MCF 10A (cell line): ENCODE measurements at regions not wholly inside any gene's neighbourhood (a gene's known extent, or its start where the extent isn't known, plus 50 kb on each side); places are given as distances from the start of the nearest gene placed in this dataset.
"Not testable (repeated sequence)": the region's sequence is repeated elsewhere in the genome, so short reads cannot be mapped to it uniquely, and the experiment has no call there.

Experiments used
- BruUV-seq: library from RNA; stranded (reverse); fragments of 400-500 nt; replicated peaks from 2 replicates; lab custom pipeline; 2021; lab: Mats Ljungman, UMichigan
- CTCF ChIA-PET: fragments of 300-600 bp; sonication (Branson Sonifier 250); formaldehyde crosslinking; extraction: SDS; loops from one replicate; lab custom pipeline; 2021; ENCODE audit warnings: antibody characterized with exemption, inconsistent platforms; lab: Yijun Ruan, JAX
- POLR2A ChIA-PET: fragments of 300-600, 350-650 bp; sonication (Branson Sonifier 250); formaldehyde crosslinking; extraction: SDS; loops from one replicate; lab custom pipeline; 2020; ENCODE audit warnings: antibody characterized with exemption, inconsistent platforms; lab: Yijun Ruan, JAX
- DNase-seq: peaks from one replicate; pipeline ENCODE4 v3.0.0-alpha.2; 2018; ENCODE audit not compliant: unreplicated experiment
- H3K27ac Mint-ChIP-seq: one replicate; pipeline ENCODE4 v1.8.0; 2022; ENCODE audit warnings: mild to moderate bottlenecking, low read depth, mixed read lengths; ENCODE audit not compliant: unreplicated experiment
- H3K27me3 Mint-ChIP-seq: one replicate; pipeline ENCODE4 v1.8.0; 2022; ENCODE audit warnings: mixed read lengths; ENCODE audit not compliant: insufficient read depth, unreplicated experiment
- H3K36me3 Mint-ChIP-seq: one replicate; pipeline ENCODE4 v1.8.0; 2022; ENCODE audit warnings: mild to moderate bottlenecking, moderate library complexity, mixed read lengths; ENCODE audit not compliant: insufficient read depth, unreplicated experiment
- H3K4me1 Mint-ChIP-seq: one replicate; pipeline ENCODE4 v1.8.0; 2022; ENCODE audit warnings: mixed read lengths; ENCODE audit not compliant: insufficient read depth, unreplicated experiment
- H3K4me3 Mint-ChIP-seq: one replicate; pipeline ENCODE4 v1.8.0; 2022; ENCODE audit warnings: mild to moderate bottlenecking, moderate library complexity, mixed read lengths; ENCODE audit not compliant: unreplicated experiment
- H3K9me3 Mint-ChIP-seq: one replicate; pipeline ENCODE4 v1.8.0; 2022; ENCODE audit warnings: mixed read lengths; ENCODE audit not compliant: unreplicated experiment
- CTCF ChIP-seq: fragments of 200-600 bp; IDR thresholded peaks from one replicate; pipeline ENCODE4 v1.8.0; 2022; ENCODE audit warnings: antibody characterized with exemption, mild to moderate bottlenecking; ENCODE audit not compliant: unreplicated experiment
- intact Hi-C: fragments of 100-400 bp; cut with micrococcal nuclease; formaldehyde crosslinking; loops from 2 replicates; pipeline ENCODE4 v1.14.1; 2022

GRCh38 chr12:67045650-67046049 lies 223.5 kb upstream of the CAND1 start:
- H3K27me3 Mint-ChIP-seq = no peaks in the 10 kb centered on the region
- H3K9me3 Mint-ChIP-seq = no peaks in the 10 kb centered on the region
- ChIA-PET POLR2A (no interaction called here), CTCF (interaction anchor here (0.5 to 1.5 kb wide), 2 partner anchors 11 to 357 kb away, joined by 4 read pairs; no protein-coding TSS in a partner anchor)
- H3K27ac Mint-ChIP-seq = no peak overlapping the region
- intact Hi-C loops = no loop called here
- H3K4me1 Mint-ChIP-seq = peaks cover 7% of the 10 kb centered on the region
- BruUV-seq = no TSS peak
- no peak for TF ChIP-seq CTCF
- no peaks in the 10 kb centered on the region for H3K36me3 Mint-ChIP-seq
- DNase-seq = no peak
- H3K4me3 Mint-ChIP-seq = no peak overlapping the region

DNA sequence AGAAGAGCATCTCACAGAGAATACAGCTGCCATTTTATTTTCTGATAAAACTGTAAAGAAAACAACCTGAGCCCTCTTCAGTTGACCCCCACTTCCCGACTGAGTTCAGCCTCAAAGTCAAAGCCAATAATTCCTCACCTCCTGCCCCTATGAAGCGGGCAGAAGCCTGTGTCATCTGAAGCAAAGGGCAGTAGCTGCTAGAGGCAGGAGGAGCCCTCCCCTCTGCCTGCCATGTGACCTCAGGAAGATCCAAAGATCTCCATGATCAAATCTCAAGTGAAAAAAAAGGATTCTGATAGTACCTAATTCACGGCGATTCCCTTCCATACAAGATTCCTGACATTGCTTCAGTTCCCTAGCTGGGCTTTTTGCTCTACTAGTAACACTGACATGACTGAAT lies 223.1 kb upstream of the CAND1 start:
- BruUV-seq = no TSS peak
- H3K4me3 Mint-ChIP-seq = no peak overlapping the region
- CTCF ChIA-PET = interaction anchor here (0.5 to 1.5 kb wide), 3 partner anchors 12 to 357 kb away, joined by 3 to 4 read pairs (median 4); no protein-coding TSS in a partner anchor
- peaks cover 7% of the 10 kb centered on the region for H3K4me1 Mint-ChIP-seq
- intact Hi-C loops = no loop called here
- no peaks in the 10 kb centered on the region for H3K27me3 Mint-ChIP-seq
- no peaks in the 10 kb centered on the region for H3K9me3 Mint-ChIP-seq
- no peak for DNase-seq
- TF ChIP-seq CTCF = no peak
- no peak overlapping the region for H3K27ac Mint-ChIP-seq
- POLR2A ChIA-PET = interaction anchor here (0.9 kb wide), 1 partner anchor 93 kb away, joined by 3 read pairs; no protein-coding TSS in a partner anchor
- H3K36me3 Mint-ChIP-seq = no peaks in the 10 kb centered on the region

DNA sequence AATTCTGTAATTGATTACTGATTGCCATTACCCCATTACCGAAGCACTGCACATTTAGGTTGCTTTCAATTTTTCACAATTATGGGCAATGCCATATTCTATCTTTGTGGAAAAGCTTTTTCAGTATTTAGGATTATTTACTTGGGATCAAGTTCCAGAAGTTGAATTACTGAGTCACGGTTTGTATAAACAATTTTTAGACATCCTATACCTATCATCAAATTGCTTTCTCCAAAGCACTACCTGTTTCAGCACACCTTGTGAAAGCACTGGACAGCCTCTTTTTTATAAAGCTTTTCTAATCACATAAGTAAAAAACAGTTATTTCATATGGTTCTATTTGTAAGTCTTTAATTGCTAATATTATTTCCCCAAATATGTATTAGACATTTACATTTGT lies 221.5 kb upstream of the CAND1 start:
- intact Hi-C loops = no loop called here
- no peaks in the 10 kb centered on the region for H3K27me3 Mint-ChIP-seq
- no peak for TF ChIP-seq CTCF
- no peak overlapping the region for H3K4me3 Mint-ChIP-seq
- DNase-seq = no peak
- H3K36me3 Mint-ChIP-seq = no peaks in the 10 kb centered on the region
- no peaks in the 10 kb centered on the region for H3K9me3 Mint-ChIP-seq
- BruUV-seq = no TSS peak
- H3K4me1 Mint-ChIP-seq = peaks cover 4% of the 10 kb centered on the region
- H3K27ac Mint-ChIP-seq = no peak overlapping the region
- POLR2A ChIA-PET = no interaction called here
- CTCF ChIA-PET = interaction anchor here (0.6 to 1.0 kb wide), 2 partner anchors 13 to 397 kb away, joined by 3 to 4 read pairs; no protein-coding TSS in a partner anchor

- ChIA-PET POLR2A (interaction anchor here (0.7 kb wide), 1 partner anchor 105 kb away, joined by 3 read pairs; no protein-coding TSS in a partner anchor), CTCF (no interaction called here)
- DNase-seq = peak; percentile 64
- no peaks in the 10 kb centered on the region for H3K9me3 Mint-ChIP-seq
- BruUV-seq = no TSS peak
- H3K27ac Mint-ChIP-seq = no peak overlapping the region
- no peaks in the 10 kb centered on the region for H3K36me3 Mint-ChIP-seq
- no peaks in the 10 kb centered on the region for H3K27me3 Mint-ChIP-seq
- no peak for TF ChIP-seq CTCF
- no peaks in the 10 kb centered on the region for H3K4me1 Mint-ChIP-seq
- intact Hi-C loops = no loop called here
- no peak overlapping the region for H3K4me3 Mint-ChIP-seq
Observed at GRCh38 chr12:67048371-67048770, 220.8 kb upstream of the CAND1 start.

GRCh38 chr12:67049199-67049598 lies 220.0 kb upstream of the CAND1 start:
- POLR2A ChIA-PET, DNase-seq, H3K4me1 Mint-ChIP-seq, H3K9me3 Mint-ChIP-seq, H3K36me3 Mint-ChIP-seq, H3K27me3 Mint-ChIP-seq, BruUV-seq, H3K4me3 Mint-ChIP-seq, intact Hi-C loops, H3K27ac Mint-ChIP-seq: not testable (repeated sequence)
- CTCF ChIA-PET = interaction anchor here (0.6 kb wide), 1 partner anchor 19 kb away, joined by 5 read pairs; no protein-coding TSS in a partner anchor
